T-helper 22 cell (primary cell): ENCODE measurements at regions not wholly inside any gene's neighbourhood (a gene's known extent, or its start where the extent isn't known, plus 50 kb on each side); places are given as distances from the start of the nearest gene placed in this dataset.
"Not testable (repeated sequence)": the region's sequence is repeated elsewhere in the genome, so short reads cannot be mapped to it uniquely, and the experiment has no call there.

Experiments used
- DNase-seq: peaks from one replicate; pipeline ENCODE4 v3.0.0-alpha.2; 2020; ENCODE audit warnings: low read depth

- DNase-seq = not testable (repeated sequence)
Measured at GRCh38 chr10:6921026-6921425, 340.9 kb upstream of the PRKCQ start.

DNA sequence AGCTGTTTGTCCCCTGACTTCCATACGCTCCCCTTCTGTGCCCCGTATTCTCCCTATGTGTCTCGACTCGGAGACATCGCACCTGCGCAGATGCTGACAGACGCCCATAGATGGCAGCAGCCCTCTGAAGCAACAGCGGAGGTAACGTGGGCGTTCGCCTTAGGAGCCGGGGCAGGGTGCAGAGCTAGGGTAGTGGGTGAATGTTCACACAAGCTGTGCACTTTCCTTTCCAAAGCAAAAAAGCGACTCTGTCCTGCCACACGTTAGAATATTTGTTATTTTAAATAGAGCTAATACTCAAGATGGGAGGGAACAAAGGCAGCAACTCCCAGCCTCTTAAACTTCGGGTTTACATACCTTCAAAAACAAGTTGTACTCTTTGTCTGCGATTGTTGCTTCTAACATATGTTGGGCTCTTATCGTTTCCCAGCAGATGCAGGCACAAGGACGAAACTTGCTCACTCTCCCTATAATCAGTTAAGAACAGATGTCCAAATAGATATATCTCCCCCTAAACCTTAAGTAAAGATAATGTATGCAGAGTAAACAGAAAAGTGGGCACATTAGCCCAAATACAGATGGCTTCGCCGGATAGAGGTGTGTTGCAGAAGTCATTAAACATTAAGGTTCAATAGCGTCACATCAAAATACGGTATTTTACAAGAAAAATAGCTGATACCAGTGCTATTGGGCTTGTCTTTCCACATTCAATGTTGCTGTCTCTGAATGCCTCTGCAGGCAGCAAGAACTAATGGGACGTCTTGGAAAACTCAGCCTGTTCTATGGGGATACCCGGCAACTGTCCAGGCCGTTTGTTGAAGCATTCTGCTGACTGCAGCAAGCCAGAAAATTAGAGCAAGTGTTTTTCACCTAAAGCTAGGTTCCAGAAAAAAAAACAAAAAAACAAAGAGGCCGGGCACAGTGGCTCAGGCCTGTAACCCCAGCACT lies 340.3 kb upstream of the PRKCQ start:
- DNase-seq = peak; percentile 31

- DNase-seq = no peak
Measured at GRCh38 chr10:6919077-6919476, 339.0 kb upstream of the PRKCQ start.

DNA sequence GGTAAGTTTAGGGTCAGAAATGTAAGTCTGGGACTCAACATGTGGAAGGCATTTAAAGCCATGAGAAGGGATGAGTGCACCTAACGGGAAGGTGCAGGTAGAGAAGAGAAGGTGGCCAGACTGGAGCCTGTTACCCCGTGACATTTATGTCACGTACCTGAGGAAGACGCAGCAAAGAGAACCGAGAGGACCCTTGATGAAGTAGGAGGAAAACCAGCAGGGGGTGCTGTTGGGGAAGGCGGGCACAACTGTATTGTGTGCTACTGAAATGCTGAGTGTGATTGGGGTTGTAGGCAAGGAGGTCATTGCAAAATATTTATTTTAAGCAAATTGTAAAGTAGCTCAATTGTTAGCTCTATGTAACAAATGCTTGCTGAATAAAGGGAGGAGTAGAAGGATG lies 338.2 kb upstream of the PRKCQ start:
- peak; percentile 18 for DNase-seq

GRCh38 chr10:6917125-6917524 lies 337.0 kb upstream of the PRKCQ start:
- no peak for DNase-seq

GRCh38 chr10:6916601-6917000 lies 336.5 kb upstream of the PRKCQ start:
- no peak for DNase-seq

- DNase-seq = no peak
Measured at GRCh38 chr10:6915307-6915706, 335.2 kb upstream of the PRKCQ start.

DNA sequence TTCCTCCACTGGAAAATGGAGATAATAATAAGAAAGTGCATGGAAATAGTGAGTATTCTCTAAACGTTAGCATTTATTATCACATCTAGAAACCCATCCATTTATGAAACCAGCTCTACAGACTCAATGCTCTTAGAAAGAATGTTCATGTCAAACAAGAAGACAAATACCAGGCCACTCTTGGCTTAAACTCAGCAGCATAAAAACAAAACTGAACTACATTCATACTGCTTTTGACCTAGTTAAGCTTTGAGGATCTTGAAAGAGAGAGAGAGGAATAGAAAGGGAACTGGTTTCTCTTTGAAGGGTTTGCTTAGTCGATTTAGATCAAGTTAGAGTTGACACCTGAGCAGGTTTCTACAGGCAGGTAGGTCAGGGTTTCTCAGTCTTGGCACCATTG lies 332.9 kb upstream of the PRKCQ start:
- DNase-seq = no peak

DNA sequence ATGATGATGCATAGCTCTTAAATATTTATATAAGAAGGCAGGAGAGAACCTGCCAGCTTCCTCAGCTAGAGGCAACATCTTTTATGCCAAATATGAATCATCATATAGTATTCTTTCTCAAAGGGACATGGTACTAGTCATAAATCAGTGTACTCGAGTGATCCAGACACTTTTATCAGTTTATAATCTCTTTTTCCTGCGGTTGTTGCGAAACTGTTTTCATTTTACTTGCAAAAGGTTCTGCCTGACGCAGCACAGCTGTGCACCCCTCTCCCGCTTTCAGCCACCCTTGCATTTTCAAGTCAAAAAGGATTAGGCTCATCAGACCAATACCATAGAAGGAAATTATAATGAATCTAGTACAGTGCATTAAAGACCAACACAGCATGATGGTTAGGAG lies 332.3 kb upstream of the PRKCQ start:
- no peak for DNase-seq

DNA sequence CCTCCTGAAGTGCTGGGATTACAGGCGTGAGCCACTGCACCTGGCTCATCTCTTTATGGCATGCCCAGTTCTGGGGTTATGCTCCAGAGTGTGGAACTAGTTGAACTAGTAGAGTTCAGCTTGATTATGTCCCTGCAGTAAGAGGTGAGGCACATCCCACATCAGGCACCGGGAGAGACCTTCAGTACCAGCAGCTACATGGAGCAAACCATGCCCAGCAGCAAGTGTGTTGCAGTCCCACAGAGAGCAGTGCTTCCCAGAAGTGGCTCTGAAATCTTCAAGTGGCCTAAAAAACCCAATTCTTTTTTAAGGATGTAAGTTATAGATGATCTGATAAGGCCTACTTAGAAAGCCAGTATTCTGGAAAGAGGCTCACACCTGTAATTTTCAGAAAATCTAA lies 331.9 kb upstream of the PRKCQ start:
- DNase-seq = no peak

- DNase-seq = no peak
Measured at GRCh38 chr10:6909905-6910560, 330.0 kb upstream of the PRKCQ start.

DNA sequence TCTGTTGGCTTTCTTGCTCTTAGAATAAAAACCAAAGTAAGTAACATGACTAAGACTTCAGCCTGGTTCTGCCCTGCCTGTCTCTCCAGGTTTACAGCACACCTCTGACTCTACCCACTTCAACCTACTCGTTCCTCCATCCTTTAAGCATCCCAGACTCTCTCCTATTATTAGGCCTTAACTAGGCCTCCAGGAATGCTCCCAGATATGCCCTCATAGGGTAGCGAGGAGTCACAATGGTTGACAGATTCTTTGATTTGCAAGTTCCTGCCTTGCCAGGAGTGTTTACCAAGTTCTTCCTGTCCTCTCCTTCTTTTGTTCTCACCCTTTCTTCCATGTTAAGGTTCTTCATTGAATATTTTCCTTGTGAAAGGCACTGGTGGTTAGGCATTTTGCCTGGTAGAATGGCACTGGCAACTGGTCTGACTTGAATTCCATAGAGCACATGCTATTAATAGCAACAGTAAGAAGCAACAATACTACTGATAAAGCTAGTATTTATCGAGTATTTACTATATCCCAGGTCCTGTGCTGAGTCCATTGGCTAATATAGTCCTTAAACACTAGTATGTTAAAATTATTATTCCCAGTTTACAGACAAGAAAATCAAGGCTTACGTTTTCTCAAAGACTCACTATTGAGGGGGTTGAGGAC lies 327.9 kb upstream of the PRKCQ start:
- DNase-seq = no peak

DNA sequence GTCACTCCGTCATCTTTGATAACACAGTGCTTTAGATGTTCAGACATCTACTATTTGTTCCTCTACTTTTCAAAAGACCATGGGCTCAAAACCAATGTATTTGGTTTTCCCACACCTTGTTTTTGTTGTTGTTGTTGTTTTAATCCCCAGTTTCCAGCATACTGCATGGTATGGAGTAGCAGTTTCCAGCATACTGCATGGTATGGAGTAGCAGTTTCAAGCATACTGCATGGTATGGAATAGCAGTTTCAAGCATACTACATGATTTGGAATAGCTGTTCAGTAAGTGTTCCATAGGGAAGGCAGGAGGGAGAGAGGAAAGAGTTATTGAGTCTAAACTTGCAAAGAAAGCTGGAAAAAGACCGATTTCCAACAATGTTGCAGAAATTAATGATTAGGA lies 314.3 kb upstream of the PRKCQ start:
- no peak for DNase-seq

GRCh38 chr10:6892864-6893263 lies 312.8 kb upstream of the PRKCQ start:
- no peak for DNase-seq

- no peak for DNase-seq
Measured at GRCh38 chr10:6891924-6892323, 311.8 kb upstream of the PRKCQ start.

GRCh38 chr10:6889718-6890117 lies 309.6 kb upstream of the PRKCQ start:
- DNase-seq = no peak

- no peak for DNase-seq
Measured at GRCh38 chr10:6888434-6888833, 308.4 kb upstream of the PRKCQ start.

GRCh38 chr10:6885284-6885683 lies 305.2 kb upstream of the PRKCQ start:
- no peak for DNase-seq

DNA sequence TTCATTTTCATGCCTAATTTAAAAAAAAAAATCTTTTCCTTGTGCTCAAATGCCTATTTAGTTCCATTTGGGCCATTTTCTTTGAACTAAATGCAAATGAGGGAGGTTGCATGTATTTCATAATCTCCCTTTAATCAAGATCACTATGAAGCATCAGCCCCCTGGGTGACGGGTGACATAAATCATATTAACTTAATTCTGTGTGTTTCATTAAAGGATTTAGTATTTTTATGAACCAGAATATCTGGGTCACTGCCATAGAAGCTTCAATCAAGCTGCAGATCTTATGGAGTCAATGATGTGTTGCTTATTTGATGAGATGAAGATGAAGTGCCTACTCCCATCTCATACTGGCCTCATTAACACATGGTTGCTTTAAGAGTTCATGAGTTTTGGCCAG lies 301.9 kb upstream of the PRKCQ start:
- DNase-seq = no peak

GRCh38 chr10:6877722-6878392 lies 297.8 kb upstream of the PRKCQ start:
- DNase-seq = no peak

DNA sequence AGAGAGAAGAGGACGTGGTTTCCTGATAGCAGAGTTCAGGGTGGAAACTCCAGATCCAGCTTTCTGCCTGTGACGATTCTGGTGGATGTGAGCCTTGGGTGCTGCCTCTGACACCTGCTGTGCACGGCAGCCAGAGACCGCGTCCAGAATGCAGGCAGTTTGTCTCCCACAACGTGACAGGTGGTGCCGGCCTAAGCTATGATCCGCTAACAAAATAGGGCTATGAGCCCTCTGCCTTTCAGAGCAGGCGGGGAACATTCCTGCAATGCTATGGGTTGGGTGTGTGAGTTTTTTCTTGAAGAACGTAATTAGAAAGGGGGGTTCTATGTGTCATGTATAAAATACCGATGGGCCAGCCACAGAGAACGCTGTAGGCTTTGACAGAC lies 297.3 kb upstream of the PRKCQ start:
- DNase-seq = no peak

- DNase-seq = no peak
Measured at GRCh38 chr10:6875269-6875865, 295.3 kb upstream of the PRKCQ start.
